GM23248 (cell line): ENCODE measurements at regions not wholly inside any gene's neighbourhood (a gene's known extent, or its start where the extent isn't known, plus 50 kb on each side); places are given as distances from the start of the nearest gene placed in this dataset.

ENCODE experiments used
- EZH2 ChIP-seq: fragments of 200-600 bp; sonication (generic); IDR thresholded peaks from 2 replicates; pipeline ENCODE4 v1.6.1; 2018; ENCODE audit warnings: antibody characterized with exemption, mild to moderate bottlenecking; ENCODE audit not compliant: insufficient read depth, poor library complexity, severe bottlenecking
- EZH2phosphoT487 ChIP-seq: fragments of 200-600 bp; sonication (generic); IDR thresholded peaks from 2 replicates; pipeline ENCODE4 v1.6.1; 2018; ENCODE audit warnings: antibody characterized with exemption, moderate library complexity, mild to moderate bottlenecking, low read depth; ENCODE audit not compliant: insufficient read depth

DNA sequence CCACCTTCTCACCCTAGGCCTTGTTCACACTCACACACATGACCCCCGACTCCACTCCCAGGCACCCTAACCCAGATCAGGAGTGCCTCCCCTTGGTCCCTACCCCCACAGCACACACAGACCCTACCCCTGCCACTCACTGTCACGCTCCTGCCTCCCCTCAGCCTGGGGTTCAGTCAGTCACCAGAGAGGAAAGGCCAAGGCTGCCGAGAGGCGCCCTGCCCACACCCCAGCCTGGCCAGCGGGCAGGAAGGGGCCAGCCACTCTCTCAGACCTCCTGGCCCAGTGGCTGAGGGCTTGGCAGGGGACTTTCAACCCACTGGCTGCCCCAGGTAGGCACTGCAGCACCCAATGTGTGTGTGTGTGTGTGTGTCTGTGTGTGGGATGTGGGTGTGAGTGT, 122.4 kb upstream of the MVB12B start:
- no peak for TF ChIP-seq EZH2
- TF ChIP-seq EZH2phosphoT487 = no peak
